Dedifferentiated amniotic fluid mesenchymal stem cell (primary cell): ENCODE measurements at regions not wholly inside any gene's neighbourhood (a gene's known extent, or its start where the extent isn't known, plus 50 kb on each side); places are given as distances from the start of the nearest gene placed in this dataset.

Source experiments
- DNase-seq: peaks from one replicate; pipeline ENCODE4 v3.0.0-alpha.2; 2016; ENCODE audit errors: extremely low spot score

- no peak for DNase-seq
Observed at GRCh38 chr11:109553284-109553683, 131.3 kb downstream of the C11orf87 start.

DNA sequence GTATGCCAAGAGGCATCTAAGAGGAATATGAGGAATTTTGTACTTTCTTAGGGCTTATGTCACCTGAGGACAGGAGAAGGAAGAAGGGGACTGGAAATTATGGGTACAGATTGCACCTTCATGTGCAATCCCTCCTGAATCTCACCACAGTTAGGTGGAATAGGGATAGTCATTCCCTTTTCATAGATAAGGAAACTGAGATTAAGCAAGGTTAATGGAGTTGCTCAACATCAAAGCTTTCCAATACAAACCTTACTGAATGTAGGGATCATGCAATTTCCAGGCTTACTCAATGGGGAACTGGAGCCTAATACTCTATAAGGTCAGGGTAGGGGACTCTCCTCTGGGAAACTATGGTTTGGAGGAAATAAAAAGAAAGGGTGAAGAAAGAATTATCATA lies 133.0 kb downstream of the C11orf87 start:
- no peak for DNase-seq

GRCh38 chr11:109564241-109564640 lies 142.3 kb downstream of the C11orf87 start:
- DNase-seq: no peak

GRCh38 chr11:109582470-109582869 lies 160.5 kb downstream of the C11orf87 start:
- no peak for DNase-seq

GRCh38 chr11:109584001-109584972 lies 162.3 kb downstream of the C11orf87 start:
- DNase-seq: no peak

DNA sequence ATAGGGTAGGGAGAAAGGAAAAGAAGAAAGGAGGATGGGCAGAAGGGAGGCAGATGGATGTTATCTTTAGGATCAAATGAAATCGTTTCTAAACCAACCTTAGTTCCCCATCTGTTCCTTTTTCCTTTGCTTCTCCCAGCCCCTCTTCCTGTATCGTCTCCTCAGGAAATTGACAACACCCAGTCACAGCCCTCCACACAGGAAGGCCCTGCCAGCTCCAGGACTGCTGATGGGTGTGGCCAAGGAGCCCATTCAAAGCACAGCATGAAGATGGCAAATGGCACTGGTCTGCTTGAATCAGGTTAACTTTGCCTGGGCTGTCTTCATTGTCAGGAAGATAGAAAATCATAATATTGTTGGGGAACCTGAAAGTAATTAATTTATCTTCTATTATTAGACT lies 164.8 kb downstream of the C11orf87 start:
- no peak for DNase-seq

- DNase-seq: no peak
Observed at GRCh38 chr11:109590782-109591181, 168.8 kb downstream of the C11orf87 start.

DNA sequence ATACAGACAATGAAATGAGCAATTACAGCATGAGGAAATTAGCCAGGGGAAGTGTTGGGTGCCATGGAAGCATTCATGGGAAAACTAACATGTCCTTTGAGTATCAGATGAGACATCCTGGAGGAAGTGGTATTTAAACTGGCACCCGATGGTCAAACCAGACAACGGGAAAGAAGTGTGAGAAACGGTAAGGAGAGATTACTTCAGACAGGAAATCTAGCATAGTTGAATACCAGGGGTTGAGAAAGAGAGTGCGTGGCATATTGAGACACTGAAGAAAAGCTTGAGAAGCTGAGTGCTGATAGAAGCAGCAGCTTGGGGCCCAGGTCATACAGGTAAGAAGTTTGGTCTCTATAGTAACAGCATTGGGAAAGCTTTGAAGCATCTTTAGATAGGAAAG lies 175.3 kb downstream of the C11orf87 start:
- no peak for DNase-seq

DNA sequence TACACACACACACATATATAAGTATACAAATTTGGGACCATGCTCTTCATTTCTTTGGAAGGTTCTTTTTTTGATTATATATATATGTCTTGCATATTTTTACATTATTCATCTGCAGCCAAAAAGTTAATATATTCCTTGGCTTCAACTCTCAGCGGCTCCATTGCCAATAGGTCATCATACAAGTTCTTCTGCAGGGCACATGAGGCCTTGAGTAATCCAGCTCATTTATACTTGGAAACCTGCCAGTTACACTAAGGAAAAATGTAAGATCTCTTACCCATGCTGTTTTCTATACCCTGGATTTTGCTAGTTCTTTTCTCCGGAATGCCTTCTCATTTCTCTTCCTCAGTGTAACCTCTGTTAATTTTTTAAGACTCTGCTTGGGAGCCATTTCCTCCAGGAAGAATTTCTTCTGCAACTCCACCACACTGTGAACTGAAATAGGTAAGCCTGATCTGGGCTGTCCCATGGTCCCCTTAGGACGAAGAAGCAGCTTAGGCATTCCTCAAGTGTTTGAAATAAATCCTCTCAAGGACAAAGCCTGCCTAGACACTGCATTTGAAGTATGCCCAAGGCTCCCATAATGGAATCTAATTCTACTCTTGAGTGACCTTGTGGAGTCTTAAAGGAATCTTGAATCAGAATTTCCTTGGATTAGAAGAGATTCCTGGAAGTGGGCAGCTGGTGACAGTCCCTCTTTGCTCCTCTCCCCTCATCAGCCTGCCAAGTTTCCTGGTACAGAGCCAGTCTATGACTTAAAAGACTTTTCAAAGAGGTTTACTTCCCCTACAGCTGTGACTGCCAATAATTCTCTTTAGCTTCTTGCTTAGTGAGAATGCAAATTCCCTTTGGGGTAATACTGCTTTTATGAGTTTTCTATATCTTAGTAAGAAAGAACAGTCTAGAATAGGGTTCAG lies 182.8 kb downstream of the C11orf87 start:
- DNase-seq: no peak

- DNase-seq: no peak
Observed at GRCh38 chr11:109606256-109606655, 184.3 kb downstream of the C11orf87 start.

GRCh38 chr11:109609454-109610185 lies 187.6 kb downstream of the C11orf87 start:
- DNase-seq: no peak

GRCh38 chr11:109612496-109612895 lies 190.5 kb downstream of the C11orf87 start:
- no peak for DNase-seq

DNA sequence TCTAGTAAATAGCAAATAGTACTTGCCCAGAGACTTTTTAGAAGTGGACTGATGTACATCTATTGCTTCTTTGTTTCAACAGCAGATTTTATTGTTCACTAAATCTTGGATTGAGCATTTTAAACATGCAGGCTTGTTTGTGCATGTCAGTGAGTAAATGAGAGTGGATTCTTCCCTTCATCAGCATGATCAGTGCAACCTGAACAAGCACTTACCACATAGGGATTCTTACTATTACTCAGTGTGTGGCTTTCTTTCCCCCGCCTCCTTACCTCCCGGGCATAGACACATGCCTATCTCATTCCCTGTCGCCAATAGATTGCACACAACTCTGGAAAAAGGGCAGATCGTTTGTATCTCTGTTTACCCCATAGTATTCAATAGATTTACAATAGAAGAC lies 197.5 kb downstream of the C11orf87 start:
- no peak for DNase-seq

DNA sequence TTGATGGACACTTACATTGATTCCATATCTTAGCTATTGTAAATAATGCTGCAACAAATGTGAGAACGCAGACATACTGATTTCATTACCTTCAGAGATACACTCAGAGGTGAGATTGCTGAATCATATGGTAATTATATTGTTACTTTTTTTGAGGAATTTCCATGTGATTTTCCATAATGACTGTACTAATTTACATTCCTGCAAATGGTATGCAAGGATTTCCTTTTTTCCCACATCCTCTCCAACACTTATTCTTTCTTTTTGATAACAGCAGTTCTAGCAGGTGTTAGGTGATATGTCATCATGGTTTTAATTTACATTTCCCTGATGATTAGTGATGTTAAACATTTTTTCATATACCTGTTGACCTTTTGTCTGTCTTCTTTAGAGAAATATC lies 207.7 kb downstream of the C11orf87 start:
- DNase-seq: no peak

GRCh38 chr11:109641549-109641948 lies 219.6 kb downstream of the C11orf87 start:
- DNase-seq: no peak

DNA sequence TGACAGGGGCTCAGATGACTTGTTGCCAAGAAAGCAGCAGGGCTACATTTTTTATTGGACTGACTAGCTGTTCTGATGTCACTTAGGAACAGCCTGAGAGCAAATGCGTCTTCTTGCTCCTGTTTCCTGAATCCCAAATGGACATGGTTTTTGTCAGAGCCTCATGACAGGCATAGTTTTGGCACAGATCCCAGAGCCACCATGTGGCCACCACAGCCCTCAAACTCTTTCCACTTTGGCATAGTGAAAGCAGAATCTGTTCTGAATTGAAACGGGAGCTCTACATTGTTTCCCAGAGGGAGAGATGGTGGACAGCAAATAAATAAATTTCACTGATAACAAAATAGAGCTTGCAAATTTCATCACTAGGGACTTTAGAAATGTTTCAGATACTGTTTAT lies 222.2 kb downstream of the C11orf87 start:
- no peak for DNase-seq

DNA sequence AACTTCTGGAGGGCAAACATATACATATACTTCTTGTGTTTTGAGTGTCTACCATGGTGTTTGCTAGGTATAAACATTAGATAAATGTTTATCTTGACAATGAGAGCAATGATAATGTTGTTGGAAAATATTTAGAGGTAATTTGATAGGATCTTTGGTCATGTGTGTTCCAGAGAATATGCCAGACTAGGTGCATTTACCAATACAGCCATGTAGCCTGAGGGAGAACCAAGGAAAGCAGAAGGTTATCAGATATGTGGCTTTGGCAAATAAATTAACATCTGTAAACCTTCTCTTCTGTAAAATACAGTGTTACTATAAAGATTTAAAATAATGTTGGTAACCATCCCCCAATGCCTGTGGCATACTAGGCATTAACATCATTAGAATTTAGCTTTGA lies 226.8 kb downstream of the C11orf87 start:
- DNase-seq: no peak

GRCh38 chr11:109654091-109654490 lies 232.1 kb downstream of the C11orf87 start:
- no peak for DNase-seq

- DNase-seq: no peak
Observed at GRCh38 chr11:109658190-109658589, 236.2 kb downstream of the C11orf87 start.

- no peak for DNase-seq
Observed at GRCh38 chr11:109667719-109668118, 245.7 kb downstream of the C11orf87 start.

DNA sequence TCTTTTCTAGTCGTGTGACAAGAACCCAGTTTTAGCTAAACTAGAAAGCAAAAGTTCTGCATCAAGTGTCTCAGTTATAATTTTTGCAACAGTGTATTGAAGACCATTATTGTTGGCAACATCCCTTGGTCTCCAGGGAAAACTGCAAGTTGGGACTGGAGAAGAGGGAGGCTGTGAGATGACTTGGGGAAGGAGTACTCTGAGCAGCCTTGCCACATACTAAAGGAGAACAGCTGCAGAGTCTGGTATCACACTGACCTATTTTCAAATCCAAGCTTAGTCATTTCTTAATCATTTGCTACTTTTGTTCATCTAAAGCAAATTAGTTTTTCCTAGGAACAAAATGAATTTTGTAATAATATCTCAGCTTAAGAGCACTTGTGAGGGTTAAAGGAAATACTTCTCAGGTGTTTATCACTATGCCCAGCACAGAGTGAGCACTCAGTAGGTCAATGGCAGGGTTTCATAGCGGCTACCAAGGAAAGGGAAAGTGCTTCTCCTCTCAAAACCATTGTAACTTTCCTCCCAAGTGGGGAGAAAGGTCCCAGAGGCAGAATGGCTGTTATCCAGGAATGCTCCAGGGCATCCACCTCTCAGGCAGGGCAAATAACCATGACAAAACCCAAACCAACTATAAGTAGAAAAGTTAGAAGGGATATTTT lies 247.1 kb downstream of the C11orf87 start:
- no peak for DNase-seq
